HL-60 (cell line): ENCODE measurements at regions not wholly inside any gene's neighbourhood (a gene's known extent, or its start where the extent isn't known, plus 50 kb on each side); places are given as distances from the start of the nearest gene placed in this dataset.

ENCODE experiments used
- CTCF ChIP-seq: IDR thresholded peaks from one replicate; pipeline ENCODE4 v1.5.1; 2011; ENCODE audit warnings: low read length, control low read depth, inconsistent platforms; ENCODE audit not compliant: insufficient read depth
- GABPA ChIP-seq: IDR thresholded peaks from 2 replicates; pipeline ENCODE4 v1.6.1; 2012; ENCODE audit warnings: low read depth
- POLR2AphosphoS5 ChIP-seq: IDR thresholded peaks from 2 replicates; pipeline ENCODE4 v1.6.1; 2012; ENCODE audit warnings: low read depth
- SPI1 ChIP-seq: IDR thresholded peaks from 2 replicates; pipeline ENCODE4 v1.6.1; 2012; ENCODE audit warnings: low read depth, mild to moderate bottlenecking, borderline replicate concordance

- no peak for TF ChIP-seq CTCF
- TF ChIP-seq SPI1, result no peak
- no peak for TF ChIP-seq GABPA
- no peak for TF ChIP-seq POLR2AphosphoS5
These were observed 700.5 kb upstream of the CHAC2 start for GRCh38 chr2:53067056-53067455.
